GM19372 (cell line): ENCODE measurements at regions not wholly inside any gene's neighbourhood (a gene's known extent, or its start where the extent isn't known, plus 50 kb on each side); places are given as distances from the start of the nearest gene placed in this dataset.

Source experiments
- ATAC-seq: cut with Tn5 transposase; IDR thresholded peaks from one replicate; pipeline ENCODE4 v1.9.1; 2021; ENCODE audit warnings: mild to moderate bottlenecking, low read depth, moderate library complexity; ENCODE audit not compliant: unreplicated experiment

DNA sequence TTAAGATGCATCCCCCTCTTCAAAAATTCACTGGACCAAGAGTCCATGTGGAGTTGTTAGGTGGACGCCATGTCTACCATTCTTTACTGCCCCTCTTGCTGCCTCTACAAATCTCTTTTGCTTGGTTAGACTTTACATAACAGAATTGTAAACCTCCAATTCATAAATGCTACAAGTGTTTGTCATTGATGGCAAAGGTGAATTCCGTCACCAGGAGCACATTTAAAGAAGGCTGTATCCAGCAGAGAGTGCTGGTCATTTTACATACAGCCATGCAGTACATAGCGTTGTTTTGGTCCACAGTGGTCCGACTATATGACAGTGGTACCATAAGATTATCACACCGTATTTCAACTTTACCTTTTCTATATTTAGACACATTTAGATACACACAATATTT is 274.5 kb downstream of the MYCN start:
- ATAC-seq: no peak

DNA sequence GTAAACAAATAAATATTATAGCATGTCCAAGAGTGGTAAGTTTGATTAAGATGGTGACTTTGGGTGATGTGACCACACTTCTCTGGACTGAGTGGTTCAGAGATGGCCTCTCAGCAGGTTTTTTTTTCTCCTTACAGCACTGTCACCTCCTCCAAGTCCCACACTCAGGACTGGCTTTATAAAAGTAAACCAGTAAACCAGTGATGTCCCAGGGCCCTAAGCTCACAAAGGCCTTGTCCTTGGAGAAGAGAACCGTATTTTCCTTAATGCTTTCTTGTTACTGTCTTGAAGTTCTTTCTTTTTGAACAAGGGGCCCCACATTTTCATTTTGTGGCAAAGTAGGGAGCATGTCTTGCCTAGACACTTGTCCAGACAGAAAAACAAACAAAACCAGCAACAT is 274.0 kb downstream of the MYCN start:
- no peak for ATAC-seq

DNA sequence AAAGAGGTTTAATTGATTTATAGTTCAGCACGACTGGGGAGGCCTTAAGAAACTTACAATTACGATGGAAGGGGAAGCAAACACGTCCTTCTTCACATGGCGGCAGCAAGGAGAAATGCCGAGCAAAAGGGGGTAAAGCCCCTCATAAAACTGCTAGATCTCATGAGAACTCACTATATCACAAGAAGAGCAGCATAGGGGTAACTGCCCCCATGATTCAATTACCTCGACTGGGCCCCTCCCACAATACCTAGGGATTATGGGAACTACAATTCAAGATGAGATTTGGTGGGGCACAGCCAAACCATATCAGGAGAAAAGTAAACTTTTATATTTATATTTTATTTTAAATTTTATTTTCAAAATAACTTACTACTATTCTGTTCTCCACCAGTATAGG is 272.0 kb downstream of the MYCN start:
- ATAC-seq: no peak

DNA sequence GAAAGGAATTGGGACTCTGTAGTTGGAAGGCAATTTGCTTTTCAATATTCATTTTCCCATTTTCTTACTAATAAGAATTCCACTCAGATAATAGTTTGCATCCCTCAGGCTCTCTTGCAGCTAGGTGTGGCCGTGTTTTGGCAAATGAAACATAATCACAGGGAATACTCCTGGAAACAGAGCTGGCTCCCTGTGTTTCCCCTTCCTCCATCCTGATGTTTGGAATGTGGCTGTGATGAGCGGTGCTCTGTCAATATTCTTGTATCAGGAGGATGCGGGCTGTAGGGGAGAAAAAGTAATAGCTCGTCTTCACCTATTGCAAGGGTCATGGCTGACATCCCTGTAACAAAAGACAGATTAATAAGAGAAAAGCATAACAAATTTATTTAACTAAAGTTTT is 271.0 kb downstream of the MYCN start:
- no peak for ATAC-seq

DNA sequence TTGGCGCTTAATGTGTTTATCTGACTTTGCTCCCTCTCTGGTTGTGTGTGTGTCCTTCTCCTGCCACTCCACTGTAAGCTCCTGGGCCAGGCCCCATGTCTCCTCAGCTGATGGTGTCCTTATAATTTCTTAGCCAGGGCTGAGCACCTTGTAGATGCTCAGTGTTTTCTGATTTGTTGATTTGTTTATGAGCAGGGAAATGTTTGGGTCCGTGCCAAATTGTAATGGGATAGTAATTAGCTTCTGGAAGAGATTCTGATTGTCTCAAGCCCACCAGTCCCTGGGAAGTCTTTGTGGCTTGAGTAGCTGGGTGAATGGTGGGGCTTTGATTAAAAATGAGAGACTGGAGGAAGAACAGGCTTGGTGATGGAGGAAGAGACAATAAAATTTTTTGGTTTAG is 270.5 kb downstream of the MYCN start:
- ATAC-seq: no peak

DNA sequence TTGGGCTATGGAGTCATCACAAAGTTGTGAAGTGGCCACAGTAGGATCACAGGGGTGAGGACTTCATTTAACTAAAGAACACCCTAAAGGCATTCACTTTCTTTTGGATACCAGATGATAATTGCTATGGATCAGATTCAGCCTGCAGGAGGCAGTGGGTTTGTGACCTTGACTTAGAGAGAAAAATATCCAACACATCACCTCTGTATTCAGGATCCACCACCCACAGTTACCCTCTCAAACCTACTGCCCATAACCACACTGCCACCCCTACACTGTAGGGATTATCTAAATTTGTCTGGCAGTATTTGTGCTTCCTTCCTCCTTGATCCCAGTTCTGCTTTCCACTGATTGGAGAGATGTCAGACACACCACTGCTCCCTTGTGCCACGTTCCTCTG is 269.4 kb downstream of the MYCN start:
- ATAC-seq: no peak

DNA sequence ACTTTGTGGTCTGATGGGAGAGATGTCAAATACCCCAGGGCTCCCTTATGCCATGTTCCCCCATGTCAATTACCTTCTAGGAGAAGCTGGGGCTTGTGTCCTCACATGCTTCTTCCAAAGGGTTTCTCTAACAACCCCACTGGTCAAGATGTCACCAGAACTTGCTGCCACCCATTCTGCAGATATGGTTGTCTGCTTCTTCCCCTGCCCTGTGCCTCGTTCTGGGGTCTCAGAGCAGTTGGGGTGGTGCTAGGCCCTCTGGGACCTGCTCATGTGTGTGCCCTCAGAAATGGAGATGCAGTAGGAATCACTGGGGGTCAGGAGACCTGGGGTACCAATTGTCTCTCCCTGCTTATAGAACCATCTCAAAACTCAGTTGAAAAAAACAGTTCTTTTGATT is 268.6 kb downstream of the MYCN start:
- ATAC-seq: no peak

DNA sequence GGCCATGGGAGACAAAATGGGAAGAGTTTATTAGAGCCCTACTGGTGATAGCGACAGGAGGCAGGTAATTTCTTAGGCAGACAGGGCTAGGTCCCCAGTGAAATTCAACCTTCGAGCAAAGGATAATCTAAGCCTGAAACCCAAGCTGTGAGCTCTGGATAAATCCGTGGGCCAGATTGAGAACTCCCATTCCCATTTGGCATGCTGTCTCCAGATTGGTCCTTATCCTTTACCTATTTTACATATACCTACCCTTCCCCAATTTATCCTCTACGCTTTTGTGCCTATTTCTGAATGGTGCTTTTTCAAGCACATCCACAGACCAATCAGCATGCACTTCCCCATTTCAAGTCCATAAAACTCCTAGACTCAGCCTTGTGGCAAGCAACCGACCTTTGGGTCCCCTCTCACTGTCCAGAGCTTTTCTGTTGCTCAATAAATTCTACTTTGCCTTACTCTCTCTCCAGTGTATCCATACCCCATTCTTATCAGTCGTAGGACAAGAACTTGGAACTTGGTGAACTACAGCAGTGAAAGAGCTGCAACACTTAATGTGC is 268.0 kb downstream of the MYCN start:
- no peak for ATAC-seq

DNA sequence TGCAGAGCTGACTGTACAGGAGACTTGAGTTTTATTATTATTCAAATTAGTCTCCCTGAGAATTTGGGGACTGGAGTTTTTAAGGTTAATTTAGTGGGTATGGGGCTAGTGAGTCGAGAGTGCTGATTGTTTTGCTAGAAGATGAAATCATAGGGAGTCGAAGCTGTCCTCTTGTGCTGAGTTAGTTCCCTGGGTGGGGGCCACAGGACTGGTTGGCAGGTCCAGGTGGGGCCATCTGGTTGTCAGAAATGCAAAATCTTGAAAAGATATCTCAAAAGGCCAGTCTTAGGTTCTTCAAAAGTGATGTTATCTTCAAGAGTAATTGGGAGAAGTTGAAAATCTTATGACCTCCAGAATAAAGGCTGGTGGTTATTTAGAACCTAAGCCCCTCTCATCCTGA is 267.3 kb downstream of the MYCN start:
- ATAC-seq: no peak

DNA sequence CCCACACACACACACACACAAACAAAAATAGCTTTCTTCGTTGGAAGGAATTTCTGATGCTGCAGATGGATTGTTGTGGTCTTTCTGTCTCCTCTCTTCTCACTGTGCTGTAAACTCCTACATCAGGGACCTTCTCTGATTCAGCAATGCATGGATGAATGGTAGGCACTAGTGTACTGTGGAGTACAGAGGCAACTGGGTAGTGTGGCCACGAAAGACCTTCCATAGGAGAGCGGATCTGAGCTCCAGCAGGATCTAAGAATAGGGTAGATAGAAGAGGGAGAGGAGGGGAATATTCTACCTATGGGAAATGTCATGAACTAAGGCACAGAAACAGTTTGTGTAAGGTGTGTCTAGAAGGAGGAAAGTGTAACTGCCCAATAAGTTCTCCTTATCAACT is 266.8 kb downstream of the MYCN start:
- no peak for ATAC-seq

DNA sequence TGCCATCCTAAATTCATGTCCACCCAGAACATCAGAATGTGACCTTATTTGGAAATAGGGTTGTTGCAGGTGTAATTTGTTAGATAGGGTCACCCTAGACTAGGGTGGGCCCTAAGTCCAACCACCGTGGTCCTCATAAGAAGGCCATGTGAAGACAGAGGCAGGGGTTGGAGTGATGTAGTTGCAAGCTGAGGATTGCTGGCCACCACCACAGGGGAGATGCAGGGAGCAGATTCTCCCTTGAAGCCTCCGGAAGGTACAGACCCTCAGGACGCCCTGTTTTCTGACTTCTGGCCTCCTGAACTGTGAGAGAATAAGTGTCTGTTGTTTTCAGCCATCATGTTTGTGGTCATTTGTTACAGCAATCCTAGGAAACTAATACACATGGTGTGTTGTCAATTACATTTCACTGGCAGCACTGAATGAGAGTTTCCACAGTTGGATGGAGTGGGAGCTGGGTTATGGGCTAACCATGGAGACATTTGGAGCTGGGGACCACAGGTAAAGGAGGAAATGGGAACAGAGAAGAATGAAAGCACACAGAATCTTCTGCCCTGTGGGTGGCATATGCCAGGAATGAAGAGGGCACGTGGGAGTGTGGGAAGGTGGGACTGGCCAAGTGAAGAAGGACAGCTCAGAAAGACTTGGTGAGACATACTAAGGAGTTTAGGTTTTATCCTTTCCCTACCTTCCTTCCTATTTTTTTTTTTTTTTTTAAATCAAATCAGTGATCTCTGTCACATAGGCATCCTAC is 266.0 kb downstream of the MYCN start:
- ATAC-seq: no peak

DNA sequence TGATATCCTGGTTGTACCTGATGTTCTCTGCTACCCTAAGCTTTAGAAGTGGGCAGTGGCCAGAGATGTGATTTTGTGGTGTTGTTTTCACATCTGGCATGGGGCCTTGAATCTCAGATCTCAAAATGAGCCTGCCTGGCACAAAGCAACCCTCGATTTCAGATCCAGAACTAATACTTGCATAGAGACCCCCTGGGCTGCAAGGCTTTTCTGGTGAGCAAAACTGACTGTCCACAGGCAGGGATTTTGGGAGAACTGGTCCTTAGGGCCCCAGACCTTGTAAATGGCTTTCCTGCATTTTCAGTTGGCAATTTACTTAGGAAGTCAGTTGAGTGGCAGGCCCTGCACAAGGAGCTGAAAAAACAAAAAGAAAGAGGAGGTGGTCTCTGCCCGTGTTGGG is 265.3 kb downstream of the MYCN start:
- no peak for ATAC-seq

DNA sequence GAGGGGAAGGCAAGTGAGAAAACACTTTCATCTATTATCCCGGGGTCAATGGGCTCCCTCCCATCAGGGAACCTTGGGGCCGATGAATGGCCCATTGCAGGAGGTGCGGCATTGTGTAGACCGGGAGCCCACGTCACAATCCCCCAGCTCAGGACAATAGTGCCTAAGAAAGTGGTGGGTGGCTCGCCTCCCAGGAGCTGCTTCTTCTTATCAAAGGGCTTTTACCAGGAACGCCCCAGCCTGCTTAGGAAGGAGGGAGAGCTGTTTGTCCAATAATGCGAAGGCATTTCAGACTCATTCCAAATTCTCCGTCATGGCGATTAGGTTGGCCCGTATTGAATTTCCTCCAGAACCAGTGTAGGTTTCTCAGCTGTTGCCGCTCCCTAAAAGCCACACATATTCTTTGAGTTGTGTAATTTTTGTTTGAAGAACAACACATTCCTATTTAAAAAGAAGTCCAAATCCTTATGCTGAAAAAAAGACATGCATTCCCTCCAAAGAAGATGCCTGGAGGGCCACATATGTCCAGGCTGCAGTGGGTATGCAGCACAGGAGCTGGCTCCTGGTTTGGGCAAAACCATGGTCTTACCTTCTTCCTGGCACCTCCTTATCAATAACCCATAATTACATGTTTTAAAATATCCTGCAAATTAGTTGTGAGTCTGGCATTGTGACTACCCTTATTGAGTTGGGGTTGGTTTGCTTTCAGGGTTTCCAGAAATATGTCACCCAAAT is 264.7 kb downstream of the MYCN start:
- no peak for ATAC-seq

DNA sequence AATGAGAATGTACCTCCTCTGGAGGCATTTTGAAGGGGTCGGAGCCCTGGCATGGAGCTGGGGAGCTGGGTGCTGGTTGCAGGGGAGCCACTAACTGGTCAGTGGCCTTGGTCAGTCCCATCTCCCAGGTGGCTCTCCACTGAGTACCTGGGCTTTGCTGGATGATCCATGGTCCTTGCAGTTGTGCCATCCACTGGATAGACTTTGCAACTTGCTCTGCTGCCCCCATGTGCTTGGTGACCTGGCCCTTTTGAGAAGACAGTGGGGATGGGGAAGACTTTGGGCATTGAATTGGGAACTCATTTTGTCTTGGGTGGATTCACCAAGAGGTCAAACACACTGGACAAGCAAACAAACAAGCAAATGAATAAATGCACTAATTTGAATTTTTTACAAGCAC is 263.9 kb downstream of the MYCN start:
- no peak for ATAC-seq

DNA sequence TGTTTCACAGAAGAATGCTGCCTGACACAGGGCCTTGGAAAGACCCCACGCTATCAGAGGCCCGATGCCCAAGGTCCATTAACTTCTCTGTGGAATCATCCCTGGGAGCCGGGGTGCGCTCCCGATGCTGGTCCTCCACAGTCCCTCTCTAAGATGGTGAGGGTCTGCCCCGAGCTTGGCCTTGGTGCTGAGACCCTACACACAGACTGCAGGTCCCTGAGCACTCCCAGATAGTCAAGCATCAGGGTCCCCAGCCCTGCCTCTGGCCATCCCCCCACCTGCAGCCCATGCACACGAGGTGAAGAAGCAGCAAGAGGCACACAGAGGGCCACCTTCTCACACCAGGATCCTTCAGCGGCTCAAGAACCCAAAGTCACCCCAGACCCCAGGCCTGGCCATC is 263.3 kb downstream of the MYCN start:
- no peak for ATAC-seq

DNA sequence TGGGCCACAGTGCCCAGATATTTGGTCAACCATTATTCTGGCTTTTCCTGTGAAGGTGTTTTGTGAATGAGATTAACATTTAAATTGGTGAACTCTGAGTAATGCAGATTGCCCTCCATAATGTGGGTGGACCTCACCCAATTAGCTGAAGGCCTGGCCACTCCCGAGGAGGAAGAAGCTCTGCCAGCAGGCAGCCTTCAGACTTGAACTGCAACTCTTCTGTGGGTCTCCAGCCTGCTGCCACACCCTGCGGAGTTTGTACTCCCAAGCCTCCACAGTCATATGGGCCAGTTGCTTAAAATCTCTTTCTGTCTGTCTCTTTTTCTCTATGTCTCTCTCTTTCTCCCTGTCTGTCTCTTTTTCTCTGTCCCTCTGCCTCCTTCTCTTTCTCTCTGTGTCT is 262.7 kb downstream of the MYCN start:
- no peak for ATAC-seq

DNA sequence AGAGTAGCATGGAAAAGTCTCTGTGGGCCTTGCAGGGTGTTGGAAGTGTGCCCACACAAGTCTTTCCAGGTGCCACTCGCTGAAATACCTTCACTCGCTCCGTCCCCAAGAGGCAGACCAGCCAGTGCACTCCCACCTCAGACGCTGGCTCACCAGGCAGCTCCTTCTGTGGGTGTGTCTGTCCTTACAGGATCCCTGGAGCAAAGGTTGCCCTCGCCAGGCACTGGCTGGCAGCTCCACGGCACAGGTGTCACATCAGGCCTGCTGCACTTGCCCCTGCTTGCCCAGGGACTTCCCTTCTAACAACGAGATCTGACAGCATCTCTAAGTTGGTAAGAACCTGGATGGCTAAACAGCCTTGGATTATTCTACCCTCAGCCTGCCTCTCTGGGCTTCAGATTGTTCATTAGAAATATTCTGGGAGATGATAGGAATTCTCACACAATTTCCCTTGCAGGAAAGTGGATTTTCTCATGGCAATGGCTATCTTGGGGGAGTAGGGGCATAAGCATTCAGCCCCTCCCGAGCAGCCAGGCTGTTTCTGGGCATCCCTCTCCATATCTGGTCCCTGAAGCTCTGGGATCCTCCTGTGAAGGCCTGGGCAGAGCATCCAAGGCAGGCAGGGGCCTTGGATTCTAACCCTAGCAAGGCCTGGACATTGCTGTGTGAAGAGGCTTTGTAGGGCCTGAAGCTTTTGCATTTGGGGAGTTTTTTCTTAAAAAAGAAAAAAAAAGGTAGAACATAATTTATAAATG is 262.1 kb downstream of the MYCN start:
- ATAC-seq: no peak

DNA sequence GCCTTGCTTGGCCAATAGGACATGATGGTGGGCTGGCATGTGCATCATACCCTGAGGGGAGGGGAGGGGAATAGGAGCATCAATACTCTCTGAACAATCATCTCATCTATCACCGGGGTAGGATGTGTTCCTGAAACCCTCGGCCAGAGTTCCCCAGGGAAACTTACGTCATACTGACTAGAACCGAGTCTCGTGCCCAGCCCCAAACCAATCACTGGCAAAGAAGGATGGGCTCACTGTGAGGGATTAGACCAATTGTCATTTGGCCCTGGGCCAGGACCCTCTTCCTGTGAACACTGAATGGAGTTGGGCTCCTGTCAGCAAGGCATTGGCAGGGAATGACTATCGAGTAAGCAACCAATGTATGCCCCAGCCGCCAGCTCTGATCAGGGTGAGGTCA is 261.5 kb downstream of the MYCN start:
- ATAC-seq: no peak

DNA sequence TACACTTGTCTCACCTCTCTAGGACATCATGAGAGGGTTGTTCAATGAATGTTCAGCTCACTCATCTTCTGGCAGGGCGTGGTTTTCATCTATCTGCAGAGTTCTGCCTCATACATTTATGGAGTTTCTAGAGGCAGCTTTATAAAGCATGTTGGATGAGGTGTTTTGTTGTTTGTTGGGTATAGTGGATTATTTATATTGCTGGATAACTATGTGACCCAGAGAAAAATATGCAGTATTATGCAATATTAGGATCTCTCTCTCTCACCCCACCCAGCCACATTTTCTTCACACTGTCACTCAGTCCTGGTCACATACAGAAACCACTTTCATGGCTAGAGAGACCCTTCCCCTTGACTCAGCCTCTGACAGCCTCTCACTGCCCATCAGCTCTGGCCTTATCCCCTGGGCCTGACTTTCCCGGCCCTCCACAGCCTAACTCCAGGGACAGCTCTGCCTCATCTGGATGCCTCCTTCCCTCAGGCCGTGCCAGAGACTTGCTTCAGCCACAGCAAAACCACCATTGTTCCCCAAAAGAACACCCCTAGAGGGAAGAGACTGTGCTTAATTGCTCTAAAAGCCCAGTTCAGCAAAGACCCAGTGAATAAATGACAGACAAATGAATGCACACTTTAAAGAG is 260.3 kb downstream of the MYCN start:
- no peak for ATAC-seq

DNA sequence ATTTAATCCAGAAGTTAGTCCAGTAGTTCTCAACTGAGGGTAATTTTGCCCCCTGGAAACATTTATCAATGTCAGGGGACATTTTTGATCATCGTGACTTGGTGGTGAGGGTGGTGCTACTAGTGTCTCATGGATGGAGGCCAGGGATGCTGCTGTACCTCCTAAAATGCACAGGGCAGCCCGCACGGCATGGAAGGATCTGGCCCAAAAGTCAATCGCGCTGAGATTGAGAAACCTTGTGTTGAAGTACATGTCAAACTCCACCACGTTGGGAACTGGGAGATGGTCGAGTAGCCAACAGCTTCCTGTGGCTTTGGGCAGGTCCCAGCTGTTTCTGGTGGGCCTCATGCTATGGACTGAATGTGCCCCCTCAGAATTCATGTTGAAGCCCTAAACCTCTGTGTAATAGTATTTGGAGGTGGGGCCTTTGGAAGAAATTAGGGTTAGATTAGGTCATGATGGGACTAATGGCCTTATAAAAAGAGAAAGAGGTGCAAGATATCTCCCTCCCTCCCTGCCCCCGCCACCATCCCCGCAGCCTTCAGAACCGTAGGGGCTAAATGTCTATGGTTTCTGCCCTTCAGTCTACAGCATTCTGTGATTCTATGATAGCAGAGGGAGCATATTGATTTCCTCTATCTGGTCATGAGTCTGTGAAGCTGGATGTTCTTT is 259.7 kb downstream of the MYCN start:
- no peak for ATAC-seq
